Stimulated activated CD4-positive, alpha-beta T cell treated with anti-CD3 and anti-CD28 coated beads, Interleukin-1b, Interleukin-23, amount 100 ng/mL, for 48 hours (primary cell): ENCODE measurements at regions not wholly inside any gene's neighbourhood (a gene's known extent, or its start where the extent isn't known, plus 50 kb on each side); places are given as distances from the start of the nearest gene placed in this dataset.
"Not testable (repeated sequence)": the region's sequence is repeated elsewhere in the genome, so short reads cannot be mapped to it uniquely, and the experiment has no call there.

Source experiments
- DNase-seq: peaks from one replicate; pipeline ENCODE4 v3.0.0-alpha.2; 2020

- no peak for DNase-seq
Observed at GRCh38 chr22:48511781-48512327, 1315.8 kb downstream of the BRD1 start.

DNA sequence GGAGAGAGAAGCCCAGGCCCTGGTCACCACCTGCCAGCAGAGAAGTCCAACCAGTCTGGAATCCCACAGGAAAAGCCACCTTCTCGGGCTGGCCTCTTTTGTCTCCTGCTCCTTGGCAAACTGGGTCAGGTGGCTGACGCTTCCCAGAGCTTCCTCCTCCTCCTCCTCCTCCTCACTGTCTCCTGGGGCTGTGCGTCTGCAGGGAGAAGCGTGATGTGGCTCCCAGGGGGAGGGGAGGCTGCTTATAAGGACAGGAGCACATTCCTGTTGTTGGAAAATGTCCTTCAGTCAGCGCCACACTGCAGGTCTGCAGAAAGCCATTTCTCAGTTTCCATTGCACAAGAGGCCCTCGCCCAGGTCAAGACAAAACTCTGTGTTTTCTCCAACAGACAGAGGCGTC is 1316.5 kb downstream of the BRD1 start:
- no peak for DNase-seq

- DNase-seq, result no peak
Observed at GRCh38 chr22:48510599-48510998, 1317.1 kb downstream of the BRD1 start.

- DNase-seq, result no peak
Observed at GRCh38 chr22:48507595-48508350, 1319.9 kb downstream of the BRD1 start.

DNA sequence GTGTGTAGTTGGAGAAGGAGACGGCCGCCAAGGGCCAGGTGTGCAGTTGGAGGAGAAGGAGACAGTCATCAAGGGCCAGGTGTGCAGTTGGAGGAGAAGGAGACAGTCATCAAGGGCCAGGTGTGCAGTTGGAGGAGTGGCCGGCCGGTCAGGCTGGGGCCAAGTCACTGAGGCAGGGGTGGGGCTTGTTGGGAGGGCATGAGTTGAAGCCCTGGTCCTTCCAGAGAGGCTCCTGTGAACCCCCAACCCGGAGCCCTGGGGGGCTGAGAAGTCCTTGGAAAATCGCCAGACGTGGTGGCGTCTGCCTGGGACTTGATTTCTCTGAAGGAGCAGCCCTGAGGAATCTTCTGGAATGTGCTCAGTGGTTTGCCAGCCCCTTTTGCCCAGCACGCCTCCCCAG is 1320.5 kb downstream of the BRD1 start:
- DNase-seq, result no peak

- no peak for DNase-seq
Observed at GRCh38 chr22:48506506-48507145, 1321.0 kb downstream of the BRD1 start.

DNA sequence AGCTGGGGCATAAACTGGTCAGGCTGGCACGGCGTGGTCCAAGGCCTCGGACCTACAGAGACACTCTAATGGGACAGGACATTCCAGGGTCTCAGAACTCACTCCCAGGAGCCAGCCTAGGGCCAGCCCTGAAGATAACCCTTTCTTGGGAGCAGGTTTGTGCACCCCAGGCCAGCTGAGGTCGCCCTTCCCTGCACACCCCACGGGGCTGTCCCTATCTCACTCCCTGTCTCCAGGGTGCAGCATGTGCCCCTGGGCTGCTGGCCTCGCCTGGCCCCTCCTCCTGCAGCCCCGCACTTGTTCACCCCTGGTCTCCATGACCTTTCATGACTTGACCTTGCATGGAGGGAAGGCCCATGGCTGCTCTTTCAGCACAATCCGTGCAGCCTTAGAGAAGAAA is 1321.8 kb downstream of the BRD1 start:
- no peak for DNase-seq

DNA sequence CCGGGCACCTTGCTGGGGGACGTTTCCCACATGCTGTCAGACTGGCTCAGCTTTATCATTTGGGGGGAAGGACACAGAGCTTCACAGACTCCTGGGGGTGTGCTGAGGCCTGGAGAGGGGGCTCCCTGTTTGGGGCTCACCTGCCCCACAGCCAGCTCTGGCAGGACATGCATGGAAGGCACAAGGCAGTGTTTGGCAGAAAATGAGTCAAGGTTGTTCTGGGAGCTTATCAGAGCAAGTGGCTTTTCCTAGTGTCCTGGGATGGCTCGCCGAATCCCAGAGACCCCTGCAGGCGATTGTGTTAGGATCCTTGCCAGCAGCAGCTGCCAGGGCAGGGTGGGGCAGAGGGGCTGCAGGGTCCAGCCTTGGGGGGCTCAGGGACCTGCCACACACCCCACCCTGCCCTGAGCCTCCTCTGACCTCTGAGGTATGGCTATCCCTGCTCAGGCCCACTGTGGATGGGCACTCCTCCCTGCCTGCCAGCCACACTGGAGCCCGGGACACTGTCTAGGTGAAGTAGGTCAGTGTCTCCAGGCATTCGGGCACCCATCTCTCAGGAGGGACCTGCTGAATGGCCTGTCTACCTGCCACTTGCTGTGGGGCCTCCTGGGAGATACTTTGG is 1323.0 kb downstream of the BRD1 start:
- no peak for DNase-seq

GRCh38 chr22:48503876-48504275 is 1323.8 kb downstream of the BRD1 start:
- DNase-seq, result no peak

GRCh38 chr22:48503035-48503625 is 1324.5 kb downstream of the BRD1 start:
- DNase-seq, result no peak

GRCh38 chr22:48501231-48501750 is 1326.4 kb downstream of the BRD1 start:
- no peak for DNase-seq

DNA sequence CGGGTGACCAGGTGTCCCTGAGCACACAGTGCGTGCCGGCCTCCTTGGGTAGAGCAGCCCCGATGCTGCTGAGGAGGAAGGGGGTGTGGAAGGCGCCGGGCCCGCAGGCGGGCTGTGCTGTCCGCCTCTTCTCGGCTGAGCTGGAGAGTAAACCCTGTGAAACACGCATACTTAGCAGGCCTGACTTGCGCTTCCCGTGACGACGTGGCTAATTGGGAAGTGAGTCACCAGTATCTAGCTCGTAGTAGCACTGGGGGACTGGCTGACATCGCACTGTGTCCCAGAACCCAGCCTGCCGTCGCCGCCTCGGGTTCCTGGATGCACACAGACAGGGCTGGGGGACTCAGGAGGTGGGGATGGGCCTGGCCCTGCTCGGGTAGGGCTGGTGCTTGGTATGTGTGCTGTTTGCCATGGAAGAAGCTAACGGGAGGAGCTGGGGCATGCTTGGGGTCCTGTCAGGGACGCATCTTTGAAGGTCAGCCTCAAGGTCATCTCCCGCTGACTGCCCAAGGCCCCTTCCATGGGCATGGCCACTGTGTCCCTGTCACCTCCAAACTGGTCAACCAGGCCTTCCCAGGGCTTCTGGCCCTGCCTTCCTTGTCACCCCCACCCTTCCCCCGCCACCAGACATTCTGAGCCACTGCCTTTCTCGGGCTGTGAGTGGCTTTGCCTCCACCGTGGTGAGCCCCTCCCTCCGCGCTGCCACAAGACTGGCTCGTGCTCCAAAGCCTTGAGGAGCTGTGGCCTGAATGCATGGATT is 1327.0 kb downstream of the BRD1 start:
- DNase-seq, result no peak

DNA sequence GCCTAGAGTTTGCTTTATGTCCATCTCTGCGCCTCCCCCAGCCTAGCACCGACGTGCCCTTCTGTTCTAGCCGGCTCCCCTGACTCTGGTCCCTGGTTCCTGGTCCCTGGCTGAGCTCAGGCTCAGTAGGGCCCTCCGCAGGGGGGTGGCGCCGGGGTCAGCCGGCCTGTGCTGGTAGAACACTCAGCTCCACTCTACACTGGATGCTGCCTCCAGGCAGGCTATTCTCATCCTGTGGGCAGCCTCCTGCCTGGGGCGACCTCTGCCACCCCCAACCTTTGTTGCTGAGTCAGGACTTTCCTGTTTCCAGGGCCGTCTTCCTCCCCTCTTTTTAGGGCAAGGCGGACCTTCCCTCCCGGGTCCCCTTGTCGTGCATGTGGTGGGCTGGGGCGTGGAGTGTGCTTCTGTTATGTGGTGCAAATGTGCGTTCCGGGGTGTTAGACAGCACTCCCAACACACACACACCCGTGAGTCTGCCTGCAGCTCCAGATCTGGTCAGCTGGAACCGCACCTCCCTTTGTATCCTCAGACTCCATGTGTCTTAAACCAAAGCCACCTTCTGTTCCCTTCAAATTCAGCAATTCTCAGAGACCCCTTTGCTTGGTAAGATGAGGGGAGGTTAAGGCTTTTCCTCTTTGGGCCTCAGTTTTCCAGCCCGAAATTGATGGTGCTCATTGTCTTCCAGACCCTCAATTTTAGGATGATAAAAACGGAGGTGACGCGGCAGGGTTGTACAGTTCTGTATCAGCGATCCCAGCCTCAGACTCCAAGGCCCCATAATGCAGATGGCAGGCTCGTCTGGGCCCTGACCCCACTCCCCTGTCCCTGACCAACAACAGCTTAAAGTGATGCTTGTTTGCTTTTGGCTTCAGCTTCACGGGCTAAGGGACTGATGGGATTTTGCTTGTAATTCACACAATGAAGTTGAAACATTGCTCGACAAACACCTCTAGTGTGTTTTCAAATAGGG is 1327.9 kb downstream of the BRD1 start:
- DNase-seq, result no peak

DNA sequence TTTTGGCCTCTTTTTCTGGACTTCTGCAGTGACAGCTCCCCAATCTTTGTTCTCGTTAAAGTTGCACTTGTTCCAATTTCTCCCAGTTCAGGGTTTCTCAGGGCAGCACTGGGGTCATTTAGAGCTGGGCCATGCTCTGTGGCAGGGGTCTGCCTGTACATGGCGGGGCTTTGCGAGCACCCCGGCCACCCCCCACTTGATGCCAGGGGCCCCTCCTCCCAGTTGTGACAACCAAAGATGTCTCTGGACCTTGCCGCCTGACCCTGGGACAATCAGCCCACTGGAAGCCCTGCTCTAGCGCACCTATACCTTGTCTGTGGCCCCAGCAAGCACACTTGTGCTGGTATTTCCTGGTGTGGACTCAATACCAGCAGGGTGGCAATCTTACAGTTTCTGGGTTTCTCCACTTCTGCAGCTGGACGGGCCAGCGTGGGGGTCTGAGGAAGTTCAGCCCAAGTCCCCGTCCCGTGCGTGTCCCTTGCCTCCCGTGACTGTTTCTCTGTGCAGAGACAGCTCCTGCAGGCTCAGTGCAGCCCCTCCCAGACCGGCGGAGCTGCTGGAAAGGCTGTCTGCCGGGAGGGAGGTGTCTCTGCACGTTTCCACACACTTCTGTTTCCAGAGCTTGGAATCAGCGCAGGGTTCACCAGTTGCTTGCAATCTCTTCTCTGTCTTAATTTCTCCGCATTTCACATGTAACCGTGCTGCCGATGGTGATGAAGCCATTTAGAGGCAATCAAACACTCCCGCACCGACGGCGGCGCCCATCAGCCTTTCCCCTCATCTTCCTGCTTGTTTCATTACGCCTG is 1328.9 kb downstream of the BRD1 start:
- DNase-seq, result no peak

GRCh38 chr22:48497743-48498520 is 1329.7 kb downstream of the BRD1 start:
- not testable (repeated sequence) for DNase-seq

DNA sequence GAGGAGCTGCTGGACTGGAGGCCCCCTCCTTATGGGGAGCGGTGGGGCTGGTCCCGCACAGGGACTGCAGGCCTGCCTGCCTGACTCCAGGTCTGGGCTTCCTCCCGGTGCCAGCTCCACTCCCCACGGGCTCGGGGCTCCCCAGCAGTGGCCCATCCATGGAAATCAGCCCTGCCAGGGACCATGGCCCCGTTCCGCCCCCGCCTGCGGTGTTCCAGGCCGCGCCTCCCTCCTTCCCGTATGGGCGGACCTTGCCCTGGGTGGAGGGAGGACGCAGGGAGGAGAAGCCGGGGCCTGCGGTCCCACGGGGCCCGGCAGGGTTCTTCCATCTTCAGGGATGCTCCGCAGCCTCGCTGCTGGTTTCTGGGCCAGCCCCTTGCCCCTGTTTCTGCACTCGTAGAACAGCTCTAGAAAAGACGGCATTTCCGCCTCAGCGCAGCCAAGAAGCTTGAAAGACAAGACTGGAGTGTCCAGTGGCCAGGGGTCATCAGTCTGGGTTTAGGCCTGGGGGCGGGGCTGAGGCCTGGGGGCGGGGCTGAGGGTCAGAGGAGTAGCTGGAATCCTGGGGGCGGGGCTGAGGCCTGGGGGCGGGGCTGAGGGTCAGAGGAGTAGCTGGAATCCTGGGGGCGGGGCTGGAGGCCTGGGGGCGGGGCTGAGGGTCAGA is 1330.6 kb downstream of the BRD1 start:
- no peak for DNase-seq

DNA sequence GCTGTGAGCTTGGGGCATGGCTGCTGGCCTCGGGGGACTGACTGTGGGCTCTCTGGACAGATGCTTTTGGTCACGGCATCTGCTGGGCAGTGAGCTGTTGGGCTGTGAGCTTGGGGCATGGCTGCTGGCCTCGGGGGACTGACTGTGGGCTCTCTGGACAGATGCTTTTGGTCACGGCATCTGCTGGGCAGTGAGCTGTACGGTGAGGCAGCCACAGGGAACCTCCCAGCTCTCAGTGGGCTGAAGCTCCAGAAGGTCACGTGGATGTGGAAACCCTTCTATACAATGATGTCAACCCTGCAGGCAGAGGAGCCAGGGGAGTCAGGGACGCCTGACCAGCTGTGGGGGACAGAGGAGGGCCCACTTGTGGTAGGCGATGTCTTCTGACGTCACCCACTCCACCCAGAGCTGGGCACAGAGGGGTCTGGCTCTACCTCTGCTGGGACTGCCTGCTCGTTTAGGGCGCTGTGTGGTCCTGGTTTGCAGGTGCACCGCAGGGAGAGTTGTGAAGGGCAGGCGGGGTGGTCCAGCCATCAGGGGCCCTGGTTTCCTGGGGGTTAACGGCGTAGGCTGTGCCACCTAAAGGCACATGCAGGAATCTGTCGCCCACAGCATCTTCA is 1331.3 kb downstream of the BRD1 start:
- DNase-seq, result no peak

DNA sequence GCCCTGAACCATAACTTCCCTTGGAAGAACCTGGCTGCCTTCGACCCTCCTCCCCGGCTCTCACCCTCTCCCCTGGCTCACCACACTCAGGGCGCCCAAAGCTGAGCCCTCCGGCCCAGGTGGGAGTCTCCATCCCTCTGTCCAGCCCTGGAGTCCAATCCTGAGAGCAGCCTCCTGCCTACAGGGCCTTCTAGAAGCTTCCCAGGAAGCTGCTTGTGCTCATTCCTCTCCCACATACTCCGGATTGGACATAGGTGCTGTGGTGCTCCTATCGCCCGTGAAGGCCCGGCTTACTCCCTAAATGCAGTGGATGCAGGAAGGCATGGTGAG is 1332.0 kb downstream of the BRD1 start:
- DNase-seq, result no peak
